GM12872 (cell line): ENCODE measurements at regions not wholly inside any gene's neighbourhood (a gene's known extent, or its start where the extent isn't known, plus 50 kb on each side); places are given as distances from the start of the nearest gene placed in this dataset.

Source experiments
- CTCF ChIP-seq: IDR thresholded peaks from 3 replicates; pipeline ENCODE4 v1.5.1; 2011; ENCODE audit warnings: low read depth, mild to moderate bottlenecking, low read length, moderate library complexity; ENCODE audit not compliant: insufficient read depth

GRCh38 chr9:28941856-28942255, 1368.6 kb upstream of the C9orf72 start:
- TF ChIP-seq CTCF = no peak

- no peak for TF ChIP-seq CTCF
These were observed 1369.7 kb upstream of the C9orf72 start for GRCh38 chr9:28942941-28943340.

- no peak for TF ChIP-seq CTCF
These were observed 1373.4 kb upstream of the C9orf72 start for GRCh38 chr9:28946648-28947047.

GRCh38 chr9:28951945-28952344, 1378.7 kb upstream of the C9orf72 start:
- TF ChIP-seq CTCF = peak; percentile 34; the same call in 2 of the 3 replicates

GRCh38 chr9:28956116-28956880, 1383.0 kb upstream of the C9orf72 start:
- no peak for TF ChIP-seq CTCF

GRCh38 chr9:28960602-28961001, 1387.3 kb upstream of the C9orf72 start:
- TF ChIP-seq CTCF = no peak

GRCh38 chr9:28961623-28962022, 1388.3 kb upstream of the C9orf72 start:
- TF ChIP-seq CTCF = no peak

- no peak for TF ChIP-seq CTCF
These were observed 1393.9 kb upstream of the C9orf72 start for GRCh38 chr9:28967226-28967625.
